GM03348 (cell line): ENCODE measurements at regions not wholly inside any gene's neighbourhood (a gene's known extent, or its start where the extent isn't known, plus 50 kb on each side); places are given as distances from the start of the nearest gene placed in this dataset.
A peak's percentile ranks its signal among the peaks of the same experiment; 100 is the strongest.
"Not testable (repeated sequence)": the region's sequence is repeated elsewhere in the genome, so short reads cannot be mapped to it uniquely, and the experiment has no call there.

Experiments used
- DNase-seq: peaks from one replicate; pipeline ENCODE4 v3.0.0; 2012; ENCODE audit warnings: low spot score

DNA sequence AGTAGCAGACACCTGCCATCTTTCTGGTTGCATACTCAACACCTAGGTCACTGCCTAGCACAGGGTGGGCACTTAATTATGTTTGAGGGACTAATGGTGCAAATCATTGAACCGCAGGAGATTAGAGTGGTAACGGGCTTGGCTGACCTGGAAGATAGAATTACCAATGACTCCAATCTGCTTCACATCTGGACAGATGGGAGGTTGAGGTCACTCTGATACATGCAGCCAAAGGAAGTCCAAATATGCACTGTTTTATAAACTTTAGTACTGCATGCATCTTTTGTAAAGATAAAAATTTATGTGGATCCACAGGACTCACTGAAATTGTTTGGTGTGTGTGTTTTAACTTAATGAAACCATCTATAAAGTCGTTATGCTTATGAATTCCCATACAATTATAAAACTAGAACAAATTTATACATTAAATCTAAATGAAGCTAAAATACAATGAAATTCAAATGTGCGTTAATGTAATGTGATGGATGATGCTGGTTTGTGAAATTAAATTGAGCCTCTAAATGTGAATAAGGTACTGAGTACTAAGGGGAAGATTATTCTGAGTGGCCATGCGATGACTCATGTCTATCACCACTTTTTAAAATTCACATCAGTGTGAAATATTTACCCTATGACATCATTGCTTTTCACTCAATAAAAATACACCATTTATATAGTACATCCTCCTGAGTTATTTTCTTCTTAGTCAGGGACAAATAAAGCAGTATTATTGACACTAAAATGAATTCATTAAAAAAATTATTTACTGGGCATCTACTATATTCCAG lies 224.7 kb upstream of the FAM78B start:
- no peak for DNase-seq

DNA sequence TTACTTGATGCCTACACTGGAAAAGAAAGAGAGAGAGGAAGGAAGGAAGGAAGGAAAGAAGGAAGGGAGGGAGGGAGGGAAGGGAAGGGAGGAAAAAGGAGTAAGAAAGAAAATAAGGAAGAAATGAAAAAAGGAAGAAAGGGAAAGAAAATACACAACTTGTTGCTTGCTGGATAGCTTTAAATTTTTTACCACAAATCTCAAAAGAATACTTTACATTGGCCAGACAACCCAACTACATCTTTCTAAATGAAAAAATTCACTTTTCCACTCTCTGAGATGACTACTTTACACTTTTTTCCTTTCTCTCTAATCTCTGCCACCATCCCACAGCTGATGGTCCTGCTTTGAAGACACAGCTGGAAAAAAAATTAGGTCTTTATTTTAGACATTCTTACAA lies 228.9 kb upstream of the FAM78B start:
- no peak for DNase-seq

DNA sequence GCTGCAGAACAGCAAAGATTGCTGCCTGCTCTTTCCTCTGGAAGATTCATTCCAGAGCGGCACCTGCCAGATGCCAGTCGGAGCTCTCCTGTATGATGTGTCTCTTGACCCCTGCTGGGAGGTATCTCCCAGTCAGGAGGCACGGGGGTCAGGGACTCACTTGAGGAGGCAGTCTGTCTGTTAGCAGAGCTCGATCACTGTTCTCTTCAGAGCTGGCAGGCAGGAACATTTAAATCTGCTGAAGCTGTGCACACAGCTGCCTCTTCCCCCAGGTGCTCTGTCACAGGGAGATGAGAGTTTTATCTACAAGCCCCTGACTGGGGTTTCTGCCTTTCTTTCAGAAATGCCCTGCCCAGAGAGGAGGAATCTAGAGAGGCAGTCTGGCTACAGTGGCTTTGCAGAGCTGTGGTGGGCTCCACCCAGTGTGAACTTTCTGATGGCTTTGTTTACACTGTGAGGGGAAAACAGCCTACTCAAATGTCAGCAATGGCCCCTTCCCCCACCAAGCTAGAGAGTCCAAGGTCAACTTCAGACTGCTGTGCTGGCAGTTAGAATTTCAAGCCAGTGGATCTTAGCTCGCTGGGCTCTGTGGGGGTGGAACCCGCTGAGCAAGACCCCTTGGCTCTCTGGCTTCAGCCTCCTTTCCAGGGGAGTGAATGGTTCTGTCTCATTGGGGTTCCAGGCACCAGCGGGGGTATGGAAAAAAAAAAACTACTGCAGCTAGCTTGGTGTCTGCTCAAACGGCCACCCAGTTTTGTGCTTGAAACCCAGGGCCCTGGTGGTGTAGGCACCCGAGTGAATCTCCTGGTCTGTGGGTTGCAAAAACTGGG lies 242.7 kb upstream of the FAM78B start:
- DNase-seq: not testable (repeated sequence)

DNA sequence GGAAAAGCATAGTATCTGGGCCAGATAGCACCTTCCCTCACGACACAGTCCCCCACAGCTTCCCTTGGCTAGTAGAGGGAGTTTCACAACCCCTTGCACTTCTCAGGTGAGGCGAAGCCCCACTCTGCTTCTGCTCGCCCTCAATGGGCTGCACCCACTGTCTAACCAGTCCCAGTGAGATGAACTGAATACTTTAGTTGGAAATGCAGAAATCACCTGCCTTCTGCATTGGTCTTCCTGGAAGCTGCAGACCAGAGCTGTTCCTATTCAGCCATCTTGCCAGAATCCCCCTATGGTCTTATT lies 243.2 kb upstream of the FAM78B start:
- DNase-seq: no peak

DNA sequence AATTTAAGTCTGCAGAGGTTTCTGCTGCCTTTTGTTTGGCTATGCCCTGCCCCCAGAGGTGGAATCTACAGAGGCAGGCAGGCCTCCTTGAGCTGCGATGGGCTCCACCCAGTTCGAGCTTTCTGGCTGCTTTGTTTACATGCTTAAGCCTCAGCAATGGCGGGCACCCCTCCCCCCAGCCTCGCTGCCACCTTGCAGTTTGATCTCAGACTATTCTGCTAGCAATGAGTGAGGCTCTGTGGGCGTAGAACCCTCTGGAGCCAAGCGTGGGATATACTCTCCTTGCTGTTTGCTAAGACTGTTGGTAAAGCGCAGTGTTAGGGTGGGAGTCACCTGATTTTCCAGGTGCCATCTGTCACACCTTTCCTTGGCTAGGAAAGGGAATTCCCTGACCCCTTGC lies 250.0 kb upstream of the FAM78B start:
- DNase-seq: not testable (repeated sequence)

DNA sequence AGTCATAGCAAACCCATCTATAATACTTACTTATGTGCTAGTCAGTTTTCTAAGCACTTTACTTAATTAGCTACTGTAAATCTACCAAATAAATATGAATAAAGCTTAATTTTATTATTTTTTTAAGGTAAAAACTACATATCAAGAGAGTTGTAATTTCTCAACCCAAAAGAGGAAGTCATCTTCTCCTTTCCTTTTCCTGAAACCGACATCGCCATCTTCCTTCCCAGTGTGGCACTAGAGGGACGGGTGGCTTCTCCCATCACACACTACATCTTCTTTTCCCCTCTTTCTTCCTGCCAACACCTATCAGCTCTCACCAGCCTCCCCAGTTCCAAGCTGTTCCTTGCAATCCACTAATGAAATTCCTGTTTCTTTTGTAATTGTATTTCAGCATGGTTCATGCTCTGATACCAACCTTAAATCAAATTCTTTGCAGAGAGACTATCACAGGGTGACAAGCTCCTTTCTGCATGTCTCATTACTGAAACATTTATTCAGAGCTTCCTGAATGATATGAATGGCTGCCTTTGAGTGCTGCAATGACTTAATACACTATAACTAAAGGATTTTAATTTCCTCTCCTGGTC lies 251.6 kb upstream of the FAM78B start:
- no peak for DNase-seq

DNA sequence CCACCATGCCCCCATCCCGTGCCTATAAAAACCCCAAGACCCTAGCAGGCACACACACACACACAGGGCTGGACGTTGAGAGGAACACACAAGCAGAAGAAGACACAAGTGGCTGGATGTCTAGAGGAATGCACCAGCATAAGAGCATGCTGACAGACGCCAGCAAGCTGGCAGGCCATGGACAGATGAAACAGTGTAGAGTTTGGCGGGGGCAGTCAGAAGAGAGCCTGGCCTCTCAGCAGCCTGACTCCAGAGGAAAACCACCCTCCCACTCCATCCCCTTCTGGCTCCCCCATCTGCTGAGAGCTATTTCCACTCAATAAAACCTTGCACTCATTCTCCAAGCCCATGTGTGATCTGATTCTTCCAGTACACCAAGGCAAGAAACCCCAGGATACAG lies 255.8 kb upstream of the FAM78B start:
- not testable (repeated sequence) for DNase-seq

DNA sequence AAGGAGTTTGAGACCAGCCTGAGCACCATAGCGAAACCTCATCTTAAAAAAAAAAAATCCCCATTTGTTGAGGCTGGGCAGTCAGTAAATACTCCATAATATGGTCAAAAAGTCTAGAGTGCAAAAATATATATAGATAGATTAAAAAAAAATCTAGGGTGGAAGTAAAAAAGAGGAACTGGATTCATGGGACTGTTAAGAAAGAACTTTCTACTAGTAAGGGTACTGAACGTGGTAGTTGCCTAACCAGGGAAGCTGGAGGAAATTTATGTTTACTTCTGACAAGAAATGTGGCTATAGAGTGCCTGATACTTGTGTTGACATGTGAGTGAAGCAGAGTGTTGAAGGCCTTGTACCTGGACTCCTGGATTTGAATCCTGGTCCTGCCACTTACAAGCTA lies 265.9 kb upstream of the FAM78B start:
- DNase-seq: no peak

DNA sequence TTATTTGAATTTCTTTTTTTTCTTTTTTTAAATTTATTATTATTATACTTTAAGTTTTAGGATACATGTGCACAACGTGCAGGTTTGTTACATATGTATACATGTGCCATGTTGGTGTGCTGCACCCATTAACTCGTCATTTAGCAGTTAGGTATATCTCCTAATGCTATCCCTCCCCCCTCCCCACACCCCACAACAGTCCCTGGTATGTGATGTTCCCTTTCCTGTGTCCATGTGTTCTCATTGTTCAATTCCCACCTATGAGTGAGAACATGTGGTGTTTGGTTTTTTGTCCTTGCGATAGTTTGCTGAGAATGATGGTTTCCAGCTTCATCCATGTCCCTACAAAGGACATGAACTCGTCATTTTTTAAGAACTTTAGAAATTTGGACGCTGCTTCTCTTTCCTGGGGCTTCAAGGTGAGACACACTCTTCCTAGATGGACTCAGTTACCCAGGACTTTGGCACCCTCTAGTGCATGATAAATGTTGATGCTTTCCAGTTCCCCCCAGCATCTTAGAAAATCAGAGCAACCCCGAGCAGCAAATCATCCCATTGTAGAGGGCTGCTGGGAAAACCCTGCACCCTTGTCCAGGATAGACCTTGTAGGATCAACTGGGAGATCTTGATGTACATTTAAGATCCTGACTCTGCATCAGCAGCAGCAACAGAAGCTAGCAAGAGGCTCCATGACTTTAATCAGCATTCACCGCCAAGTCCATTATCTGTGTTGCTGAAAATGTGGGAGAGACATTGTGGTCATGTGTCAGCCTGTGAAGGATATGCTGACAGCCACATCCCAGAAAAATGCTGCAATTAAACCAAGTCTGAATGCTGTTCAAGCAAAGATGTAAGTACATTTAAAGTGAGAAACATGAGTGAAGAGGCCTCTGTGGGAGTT lies 266.9 kb upstream of the FAM78B start:
- not testable (repeated sequence) for DNase-seq

DNA sequence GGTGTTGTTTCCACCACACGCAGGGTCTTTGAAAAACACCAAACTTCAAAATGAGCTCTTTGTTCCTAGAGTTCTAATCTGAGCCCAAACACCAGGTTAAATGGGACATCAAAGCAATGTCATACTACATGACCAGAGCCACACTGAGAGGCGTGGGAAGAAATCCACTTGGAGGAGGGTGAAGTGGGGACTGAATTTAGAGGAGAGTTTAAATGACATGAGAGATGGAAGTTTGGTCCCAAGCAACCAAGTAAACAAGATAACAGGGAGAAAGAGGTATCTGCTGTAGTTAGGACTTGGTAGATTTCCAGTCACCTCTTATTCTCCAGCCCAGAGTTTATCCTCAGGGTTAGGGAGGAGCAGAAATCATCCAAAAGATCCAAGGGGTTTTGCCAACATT lies 290.9 kb upstream of the FAM78B start:
- no peak for DNase-seq

DNA sequence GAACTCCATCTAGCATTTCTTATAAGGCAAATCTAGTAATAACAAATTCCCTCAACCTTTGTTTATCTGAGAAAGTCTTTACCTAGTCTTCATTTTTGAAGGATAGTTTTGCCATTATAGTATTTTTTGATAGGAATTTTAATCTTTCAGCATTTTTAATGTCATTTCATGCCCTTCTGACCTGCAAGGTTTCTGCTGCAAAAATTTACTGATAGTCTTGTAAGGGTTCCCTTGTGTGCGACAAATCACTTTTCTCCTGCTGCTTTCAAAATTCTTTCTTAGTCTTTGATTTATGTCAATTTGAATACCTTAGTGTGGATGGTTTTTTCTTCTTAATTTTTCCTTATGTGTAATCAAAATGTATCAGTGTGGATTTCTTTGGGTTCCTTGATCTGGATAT lies 297.5 kb upstream of the FAM78B start:
- no peak for DNase-seq

DNA sequence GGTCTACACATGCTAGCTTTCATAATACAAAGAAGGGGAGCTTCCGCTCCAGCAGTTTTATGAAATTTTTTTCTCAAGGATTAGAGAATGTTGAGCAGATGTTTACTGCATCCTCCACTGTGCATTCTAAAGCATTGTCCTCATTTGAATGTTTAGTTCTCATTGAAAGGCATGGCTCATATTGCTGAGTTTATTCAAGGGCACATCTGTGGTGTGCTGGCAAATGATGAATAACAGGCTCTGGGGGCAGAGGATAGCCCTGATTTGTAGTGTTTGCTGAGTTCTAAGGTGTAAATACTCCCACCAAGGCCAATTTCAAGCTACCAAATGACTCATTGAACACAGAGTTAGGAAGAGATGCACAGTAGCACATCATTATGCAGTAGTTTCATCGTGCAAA lies 303.2 kb upstream of the FAM78B start:
- no peak for DNase-seq

DNA sequence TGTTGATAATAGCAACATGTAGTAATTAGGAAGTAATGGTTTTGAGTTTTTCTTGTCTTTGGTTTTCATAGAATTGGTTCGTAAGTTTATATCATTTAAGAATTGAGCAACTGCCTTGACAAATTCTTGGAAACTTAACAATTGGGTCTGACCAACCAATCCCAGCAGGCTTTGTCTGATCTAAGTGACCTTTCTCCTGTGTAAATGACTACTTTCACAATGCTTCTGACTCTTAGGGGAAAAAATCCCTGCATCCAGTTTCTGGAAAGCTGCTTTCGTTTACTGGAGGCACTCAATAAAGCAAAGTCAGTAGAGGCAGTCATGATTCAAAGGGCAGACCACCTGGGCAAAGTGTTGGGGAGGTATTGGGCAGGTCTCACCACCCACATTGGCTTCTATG lies 303.6 kb upstream of the FAM78B start:
- no peak for DNase-seq

DNA sequence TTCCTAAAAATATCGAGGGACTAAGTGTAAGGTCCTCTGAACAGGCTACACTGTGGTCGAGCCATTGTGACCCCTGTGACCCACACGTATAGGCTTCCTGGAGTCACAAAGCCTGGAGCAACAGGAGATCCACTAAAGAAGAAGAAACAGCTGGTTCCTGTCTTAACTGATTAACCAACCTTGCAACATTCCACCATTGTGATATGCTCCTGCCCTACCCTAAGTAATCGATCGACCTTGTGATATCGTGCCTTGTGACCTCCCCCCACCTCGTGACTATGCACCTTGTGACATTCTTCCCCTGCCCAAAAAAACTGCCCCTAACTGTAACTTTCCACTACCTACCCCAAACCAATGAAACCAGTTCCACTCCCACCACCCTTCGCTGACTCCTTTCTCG lies 304.6 kb upstream of the FAM78B start:
- DNase-seq: no peak

DNA sequence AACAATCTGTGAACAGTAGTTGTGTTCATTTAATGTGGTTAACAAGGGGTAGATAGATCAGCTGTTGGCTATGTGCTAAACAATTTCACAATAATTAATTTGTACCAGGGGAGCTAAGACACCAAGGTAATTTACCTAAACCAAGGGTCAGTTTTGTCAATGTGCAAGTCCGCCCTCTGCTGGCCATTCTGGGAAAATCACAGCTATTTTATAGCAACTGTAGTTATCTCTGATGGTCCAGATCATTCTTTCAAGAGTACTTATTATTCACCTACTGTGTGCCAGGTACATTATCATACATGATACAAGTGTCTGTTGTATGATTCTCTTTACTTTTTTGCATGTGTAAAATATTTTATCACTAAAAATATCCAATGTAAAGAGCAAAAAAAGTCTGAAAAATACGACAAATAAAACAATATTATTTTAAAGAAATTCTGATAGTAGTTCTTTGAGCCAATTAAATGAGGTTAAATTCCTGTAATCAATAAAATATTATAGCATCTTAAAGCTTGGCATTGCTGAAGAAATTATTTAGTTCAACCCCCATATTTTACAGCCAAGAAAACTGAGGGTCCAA lies 312.3 kb upstream of the FAM78B start:
- DNase-seq: peak; percentile 36

DNA sequence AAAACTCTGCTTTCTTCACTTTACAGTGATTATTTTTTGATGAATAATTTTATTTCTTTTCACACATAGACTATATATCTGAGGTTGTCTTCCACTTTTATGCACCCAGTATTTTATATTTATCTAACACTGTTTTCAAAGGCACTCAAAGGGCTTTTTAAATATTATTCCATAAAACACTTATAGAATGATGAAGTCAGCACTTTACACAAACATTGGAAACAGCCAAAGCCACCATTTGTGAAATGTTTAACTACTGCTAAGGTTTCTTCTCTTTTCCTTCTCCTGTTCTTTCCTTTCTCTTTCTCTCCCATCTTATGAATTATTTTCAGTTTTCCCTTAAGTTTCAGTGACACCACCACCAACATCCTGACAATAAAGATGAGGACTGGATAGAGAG lies 317.7 kb upstream of the FAM78B start:
- DNase-seq: no peak

DNA sequence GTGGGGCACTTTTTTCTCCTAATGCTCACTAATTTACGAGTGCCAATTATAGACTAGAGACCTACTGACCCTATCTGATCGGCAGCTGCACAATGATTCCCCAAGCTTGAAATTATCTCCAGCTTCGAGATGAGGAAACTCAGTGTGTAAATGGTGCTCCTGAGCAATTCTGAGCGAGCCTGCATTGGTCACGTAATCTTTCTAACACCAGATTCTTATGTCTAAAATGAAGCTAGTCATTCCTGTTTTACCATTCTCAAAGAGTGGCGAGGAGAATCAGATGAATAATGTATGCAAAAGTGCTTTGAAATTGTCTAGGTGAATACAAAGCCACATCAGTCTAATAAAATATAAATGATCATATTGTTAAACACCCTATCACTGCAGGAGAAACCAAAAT lies 318.1 kb upstream of the FAM78B start:
- DNase-seq: no peak

DNA sequence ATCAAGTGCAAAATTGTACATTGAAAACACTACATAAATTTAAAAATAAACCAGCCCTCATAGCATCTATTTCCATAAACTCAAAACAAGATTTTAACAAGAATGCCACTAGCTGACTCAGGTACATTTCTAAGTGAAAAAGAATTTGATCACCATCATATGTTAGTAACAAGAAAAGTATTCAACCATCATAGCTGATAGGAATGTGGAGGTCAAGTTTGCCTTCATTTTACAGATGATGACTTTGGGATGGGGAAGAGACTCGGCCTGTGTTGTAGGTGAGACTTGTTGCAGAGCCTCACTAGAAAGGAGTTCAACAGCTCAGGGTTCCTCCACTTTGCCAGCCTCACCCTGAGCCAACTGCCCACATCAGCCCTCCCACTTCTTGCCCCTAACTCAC lies 318.8 kb upstream of the FAM78B start:
- peak; percentile 6 for DNase-seq

DNA sequence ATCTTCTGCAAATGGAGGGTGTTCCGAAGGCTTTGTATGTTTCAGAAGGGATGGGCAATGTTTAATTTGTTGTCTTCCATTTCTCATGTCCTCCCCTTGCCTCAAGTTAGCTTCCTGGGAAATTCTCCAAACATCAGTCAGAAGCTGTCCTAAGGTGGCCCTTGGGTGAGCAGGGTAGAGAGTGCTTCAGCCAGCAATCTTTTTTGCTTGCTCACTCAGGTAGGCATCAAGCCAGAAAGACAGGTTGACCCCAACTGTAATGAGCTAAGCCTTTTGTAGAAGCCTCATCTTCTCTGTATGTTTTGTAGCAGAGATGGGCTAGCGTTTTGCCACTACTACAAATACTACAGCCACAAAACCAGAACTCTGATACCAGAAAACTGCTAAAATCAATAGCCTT lies 321.5 kb upstream of the FAM78B start:
- no peak for DNase-seq

DNA sequence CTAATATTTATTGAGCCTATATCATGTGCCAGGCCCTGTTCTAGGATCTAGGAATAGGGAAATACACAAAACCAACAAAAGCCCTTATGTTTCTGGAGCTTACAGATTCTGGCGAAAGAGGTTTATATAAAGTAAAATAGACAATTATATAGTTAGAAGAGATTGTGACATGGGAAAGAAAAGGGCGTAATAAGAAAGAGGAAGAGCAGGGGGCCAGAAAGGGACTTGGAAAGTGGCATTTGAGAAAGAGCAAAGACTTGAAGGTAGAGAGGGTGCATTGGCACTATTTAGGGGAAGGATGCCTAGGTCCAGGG lies 322.5 kb upstream of the FAM78B start:
- no peak for DNase-seq

DNA sequence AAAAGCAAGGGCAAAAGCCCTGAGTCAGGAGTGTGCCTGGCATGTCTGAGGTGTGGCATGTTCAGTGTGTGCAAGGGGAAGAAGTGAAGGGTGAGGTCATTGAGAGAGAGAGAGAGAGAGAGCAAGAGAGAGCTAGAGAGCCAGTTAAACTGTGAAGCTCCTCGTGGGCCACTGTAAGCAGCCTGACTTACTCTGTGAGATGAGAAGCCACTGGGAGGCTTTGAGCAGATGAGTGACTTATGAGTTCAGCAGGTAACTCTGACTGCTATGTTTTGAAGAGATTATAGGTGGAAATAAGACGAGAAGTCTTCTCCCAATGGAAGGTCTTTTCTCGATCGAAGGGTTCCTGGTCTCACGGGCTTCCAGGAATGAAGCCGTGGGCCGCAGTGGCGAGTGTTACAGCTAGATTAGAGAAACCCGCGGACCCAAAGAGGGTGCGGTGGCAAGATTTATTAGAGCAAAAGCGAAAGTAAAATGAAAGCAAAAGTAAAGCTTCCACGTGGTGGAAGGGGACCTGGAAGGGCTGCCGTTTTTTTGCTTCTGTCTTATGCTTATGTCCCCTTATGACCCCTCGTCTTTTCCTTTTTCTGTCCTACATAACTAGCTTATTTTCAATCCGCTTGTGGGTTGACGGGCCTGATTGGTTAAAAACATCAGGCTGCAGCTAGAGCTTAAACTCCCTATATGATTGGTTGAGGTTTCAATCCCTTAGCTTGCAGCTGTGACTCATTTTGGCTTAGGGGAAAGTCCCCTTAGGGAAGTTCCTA lies 323.1 kb upstream of the FAM78B start:
- no peak for DNase-seq
